ENCODE measurements at regions not wholly inside any gene's neighbourhood (a gene's known extent, or its start where the extent isn't known, plus 50 kb on each side); places are given as distances from the start of the nearest gene placed in this dataset.

GRCh38 chr11:110857892-110858546, 145.8 kb upstream of the ARHGAP20 start:
- no peak for TF ChIP-seq CTCF (IDR thresholded peaks at IDR 0.05)
- TF ChIP-seq GRHL2 (CRISPR knock-in tag; IDR thresholded peaks at IDR 0.05; ENCODE audit: insufficient replicate concordance, severe bottlenecking): no peak
